ENCODE measurements at regions not wholly inside any gene's neighbourhood (a gene's known extent, or its start where the extent isn't known, plus 50 kb on each side); places are given as distances from the start of the nearest gene placed in this dataset.

DNA sequence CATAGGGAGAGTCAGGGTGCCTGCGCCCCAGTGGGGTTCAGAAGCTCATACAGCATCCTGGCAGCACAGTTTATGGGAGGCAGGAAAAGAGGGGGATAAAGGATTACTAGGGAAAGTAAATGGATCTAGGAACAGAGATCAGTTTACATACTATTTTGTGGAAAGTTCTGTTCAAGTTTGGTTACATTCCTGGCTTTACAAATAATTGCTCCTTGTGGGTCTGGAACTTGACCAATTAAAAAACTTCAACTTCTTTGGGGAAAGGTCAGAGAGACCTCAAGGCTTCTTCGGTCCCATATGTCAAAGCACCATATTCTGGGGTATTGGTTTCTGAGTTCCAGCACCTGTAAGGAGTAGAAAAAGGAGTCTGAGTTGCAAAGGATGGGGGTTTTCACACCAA is 64.1 kb downstream of the ZDHHC19 start:
- TF ChIP-seq YY1 (IDR thresholded peaks at IDR 0.05; ENCODE audit: insufficient read depth, insufficient read length) (no peak), ZNF274 (IDR thresholded peaks at IDR 0.05; ENCODE audit: low read depth, low read length) (no peak), SUZ12 (IDR thresholded peaks at IDR 0.05; ENCODE audit: extremely low read depth, insufficient read depth, insufficient read length) (no peak)

All from NT2/D1 (cell line).